HCEC 1CT (cell line): ENCODE measurements at regions not wholly inside any gene's neighbourhood (a gene's known extent, or its start where the extent isn't known, plus 50 kb on each side); places are given as distances from the start of the nearest gene placed in this dataset.
"Not testable (repeated sequence)": the region's sequence is repeated elsewhere in the genome, so short reads cannot be mapped to it uniquely, and the experiment has no call there.

Experiments
- DNase-seq: peaks from one replicate; pipeline ENCODE4 v3.0.0-alpha.2; 2017

- DNase-seq, result no peak
These were observed 174.2 kb downstream of the LNPK start for GRCh38 chr2:175827856-175828255.

- peak; percentile 42 for DNase-seq
These were observed 177.8 kb downstream of the LNPK start for GRCh38 chr2:175824243-175824642.

GRCh38 chr2:175823707-175824073, 178.4 kb downstream of the LNPK start:
- DNase-seq, result no peak

GRCh38 chr2:175823002-175823706, 178.9 kb downstream of the LNPK start:
- DNase-seq, result no peak

- DNase-seq, result peak; percentile 46
These were observed 184.8 kb downstream of the LNPK start for GRCh38 chr2:175817221-175817620.

- DNase-seq, result peak; percentile 81
These were observed 186.5 kb downstream of the LNPK start for GRCh38 chr2:175815537-175815936.

GRCh38 chr2:175811971-175812370, 190.1 kb downstream of the LNPK start:
- no peak for DNase-seq

GRCh38 chr2:175808858-175809257, 193.2 kb downstream of the LNPK start:
- no peak for DNase-seq

GRCh38 chr2:175808078-175808477, 194.0 kb downstream of the LNPK start:
- DNase-seq, result no peak

- DNase-seq, result peak; percentile 27
These were observed 194.8 kb downstream of the LNPK start for GRCh38 chr2:175807031-175807873.

GRCh38 chr2:175806570-175806969, 195.5 kb downstream of the LNPK start:
- no peak for DNase-seq

GRCh38 chr2:175806125-175806490, 196.0 kb downstream of the LNPK start:
- no peak for DNase-seq

- DNase-seq, result no peak
These were observed 196.5 kb downstream of the LNPK start for GRCh38 chr2:175805442-175806124.

- no peak for DNase-seq
These were observed 197.9 kb downstream of the LNPK start for GRCh38 chr2:175804122-175804521.

- not testable (repeated sequence) for DNase-seq
These were observed 205.6 kb downstream of the LNPK start for GRCh38 chr2:175796422-175796821.

- DNase-seq, result no peak
These were observed 208.4 kb downstream of the LNPK start for GRCh38 chr2:175793648-175794047.

- no peak for DNase-seq
These were observed 209.2 kb downstream of the LNPK start for GRCh38 chr2:175792881-175793280.

GRCh38 chr2:175792199-175792598, 209.9 kb downstream of the LNPK start:
- no peak for DNase-seq

GRCh38 chr2:175786471-175787124, 215.5 kb downstream of the LNPK start:
- no peak for DNase-seq

- DNase-seq, result not testable (repeated sequence)
These were observed 224.7 kb downstream of the LNPK start for GRCh38 chr2:175777337-175777736.

GRCh38 chr2:175769200-175769599, 232.9 kb downstream of the LNPK start:
- DNase-seq, result peak; percentile 4

- DNase-seq, result peak; percentile 41
These were observed 235.2 kb downstream of the LNPK start for GRCh38 chr2:175766880-175767279.
